Activated CD8-positive, alpha-beta T cell treated with anti-CD3 and anti-CD28 coated beads, Interleukin-2, amount 10 ng/mL, durations not matched to agents 7 days and 5 days (primary cell): ENCODE measurements at regions not wholly inside any gene's neighbourhood (a gene's known extent, or its start where the extent isn't known, plus 50 kb on each side); places are given as distances from the start of the nearest gene placed in this dataset.
A peak's percentile ranks its signal among the peaks of the same experiment; 100 is the strongest.

ENCODE experiments used
- ATAC-seq: fragments of 150-1000 bp; cut with Tn5 transposase; one replicate; pipeline ENCODE4 v1.10.0; 2021; ENCODE audit warnings: moderate library complexity
- CTCF ChIA-PET: fragments of 350-600 bp; sonication (Branson Sonifier 250); formaldehyde crosslinking; loops from one replicate; lab custom pipeline; 2021; ENCODE audit warnings: antibody characterized with exemption; lab: Charles Lee
- POLR2A ChIA-PET: fragments of 350-600 bp; sonication (Branson Sonifier 250); formaldehyde crosslinking; loops from one replicate; lab custom pipeline; 2021; ENCODE audit warnings: antibody characterized with exemption; lab: Charles Lee
- DNase-seq: peaks from one replicate; pipeline ENCODE4 v3.0.0-alpha.2; 2020
- H3K27ac Mint-ChIP-seq: one replicate; pipeline ENCODE4 v1.8.0; 2021; ENCODE audit warnings: mild to moderate bottlenecking, mixed read lengths
- H3K27me3 Mint-ChIP-seq: one replicate; pipeline ENCODE4 v1.8.0; 2021; ENCODE audit warnings: low read depth, mixed read lengths
- H3K36me3 Mint-ChIP-seq: one replicate; pipeline ENCODE4 v1.8.0; 2021; ENCODE audit warnings: low read depth, mixed read lengths
- H3K4me1 Mint-ChIP-seq: one replicate; pipeline ENCODE4 v1.8.0; 2021; ENCODE audit warnings: low read depth, mixed read lengths
- H3K4me3 Mint-ChIP-seq: one replicate; pipeline ENCODE4 v1.8.0; 2021; ENCODE audit warnings: mild to moderate bottlenecking, mixed read lengths
- H3K9me3 Mint-ChIP-seq: one replicate; pipeline ENCODE4 v1.8.0; 2022; ENCODE audit warnings: mixed read lengths; ENCODE audit not compliant: insufficient read depth

GRCh38 chr1:76006234-76006633, 68.3 kb upstream of the ST6GALNAC3 start:
- Mint-ChIP-seq H3K36me3 (no peaks in the 10 kb centered on the region), H3K9me3 (peaks cover 2% of the 10 kb centered on the region)

GRCh38 chr1:76010802-76011201, 63.7 kb upstream of the ST6GALNAC3 start:
- Mint-ChIP-seq H3K27ac (no peak overlapping the region), H3K27me3 (no peaks in the 10 kb centered on the region), H3K4me1 (no peaks in the 10 kb centered on the region), H3K36me3 (no peaks in the 10 kb centered on the region), H3K4me3 (no peak overlapping the region), H3K9me3 (peaks cover 4% of the 10 kb centered on the region)
- POLR2A ChIA-PET, result no interaction called here
- DNase-seq, result no peak
- CTCF ChIA-PET, result no interaction called here
- ATAC-seq, result no peak

More at GRCh38 chr1:76006234-76006633, 68.3 kb upstream of the ST6GALNAC3 start:
- H3K4me1 Mint-ChIP-seq, result no peaks in the 10 kb centered on the region
- ChIA-PET CTCF (no interaction called here), POLR2A (no interaction called here)
- H3K27ac Mint-ChIP-seq, result no peak overlapping the region
- no peak overlapping the region for H3K4me3 Mint-ChIP-seq
- ATAC-seq (no peak), DNase-seq (no peak)
- no peaks in the 10 kb centered on the region for H3K27me3 Mint-ChIP-seq

- no peaks in the 10 kb centered on the region for H3K36me3 Mint-ChIP-seq
- ATAC-seq (no peak), DNase-seq (no peak)
- H3K27ac Mint-ChIP-seq, result no peak overlapping the region
- ChIA-PET CTCF (no interaction called here), POLR2A (no interaction called here)
- no peaks in the 10 kb centered on the region for H3K27me3 Mint-ChIP-seq
- H3K4me1 Mint-ChIP-seq, result no peaks in the 10 kb centered on the region
- no peak overlapping the region for H3K4me3 Mint-ChIP-seq
- H3K9me3 Mint-ChIP-seq, result peaks cover 4% of the 10 kb centered on the region
These were observed 62.0 kb upstream of the ST6GALNAC3 start for GRCh38 chr1:76012341-76013205.

GRCh38 chr1:76013206-76013581, 61.4 kb upstream of the ST6GALNAC3 start:
- no peak for ATAC-seq
- H3K36me3 Mint-ChIP-seq, result no peaks in the 10 kb centered on the region
- H3K4me3 Mint-ChIP-seq, result no peak overlapping the region
- ChIA-PET POLR2A (no interaction called here), CTCF (no interaction called here)
- H3K9me3 Mint-ChIP-seq, result peaks cover 4% of the 10 kb centered on the region
- no peak for DNase-seq
- H3K4me1 Mint-ChIP-seq, result no peaks in the 10 kb centered on the region
- H3K27ac Mint-ChIP-seq, result no peak overlapping the region
- H3K27me3 Mint-ChIP-seq, result no peaks in the 10 kb centered on the region

- Mint-ChIP-seq H3K4me3 (no peak overlapping the region), H3K9me3 (peaks cover 4% of the 10 kb centered on the region), H3K27me3 (no peaks in the 10 kb centered on the region), H3K36me3 (no peaks in the 10 kb centered on the region), H3K27ac (no peak overlapping the region), H3K4me1 (no peaks in the 10 kb centered on the region)
- ATAC-seq (no peak), DNase-seq (no peak)
- CTCF ChIA-PET, result interaction anchor here (1.1 kb wide), 1 partner anchor 24 kb away, joined by 3 read pairs; no protein-coding TSS in a partner anchor
- POLR2A ChIA-PET, result no interaction called here
These were observed 59.0 kb upstream of the ST6GALNAC3 start for GRCh38 chr1:76015478-76016103.

GRCh38 chr1:76018045-76018444, 56.5 kb upstream of the ST6GALNAC3 start:
- no peak overlapping the region for H3K4me3 Mint-ChIP-seq
- no peaks in the 10 kb centered on the region for H3K9me3 Mint-ChIP-seq
- H3K36me3 Mint-ChIP-seq, result no peaks in the 10 kb centered on the region
- DNase-seq, result no peak
- ChIA-PET CTCF (no interaction called here), POLR2A (no interaction called here)
- no peaks in the 10 kb centered on the region for H3K27me3 Mint-ChIP-seq
- ATAC-seq, result no peak
- H3K4me1 Mint-ChIP-seq, result no peaks in the 10 kb centered on the region
- no peak overlapping the region for H3K27ac Mint-ChIP-seq

GRCh38 chr1:76021846-76022245, 52.7 kb upstream of the ST6GALNAC3 start:
- no peak for DNase-seq
- H3K36me3 Mint-ChIP-seq, result no peaks in the 10 kb centered on the region
- H3K4me3 Mint-ChIP-seq, result no peak overlapping the region
- H3K9me3 Mint-ChIP-seq, result no peaks in the 10 kb centered on the region
- no peaks in the 10 kb centered on the region for H3K27me3 Mint-ChIP-seq
- no peak overlapping the region for H3K27ac Mint-ChIP-seq
- H3K4me1 Mint-ChIP-seq, result peaks cover 16% of the 10 kb centered on the region
- ChIA-PET CTCF (interaction anchor here (1.5 kb wide), 1 partner anchor 31 kb away, joined by 5 read pairs; no protein-coding TSS in a partner anchor), POLR2A (no interaction called here)
- no peak for ATAC-seq

- H3K9me3 Mint-ChIP-seq, result no peaks in the 10 kb centered on the region
- ChIA-PET CTCF (no interaction called here), POLR2A (no interaction called here)
- H3K27ac Mint-ChIP-seq, result peak overlapping the region; percentile 13
- ATAC-seq (peak; percentile 95), DNase-seq (peak; percentile 41)
- peaks cover 16% of the 10 kb centered on the region for H3K4me1 Mint-ChIP-seq
- no peaks in the 10 kb centered on the region for H3K36me3 Mint-ChIP-seq
- no peak overlapping the region for H3K4me3 Mint-ChIP-seq
- no peaks in the 10 kb centered on the region for H3K27me3 Mint-ChIP-seq
These were observed 50.7 kb upstream of the ST6GALNAC3 start for GRCh38 chr1:76023669-76024435.
